ENCODE measurements at regions not wholly inside any gene's neighbourhood (a gene's known extent, or its start where the extent isn't known, plus 50 kb on each side); places are given as distances from the start of the nearest gene placed in this dataset.

- POLR2A ChIA-PET (ENCODE audit: low non-redundant PET) = no interaction called here
- Histone ChIP-seq H3K4me1 (ENCODE audit: insufficient read depth, low read length, poor library complexity, severe bottlenecking) (peaks cover 18% of the 10 kb centered on the region), H3K4me3 (ENCODE audit: low read depth, low read length, poor library complexity, severe bottlenecking) (no peak overlapping the region), H3K27me3 (replicated peaks; ENCODE audit: insufficient read depth, low read depth, low read length, poor library complexity) (no peaks in the 10 kb centered on the region), H3K9me3 (ENCODE audit: low read depth, low read length, poor library complexity, severe bottlenecking) (no peaks in the 10 kb centered on the region), H3K36me3 (ENCODE audit: insufficient read depth, low read length, poor library complexity, severe bottlenecking) (no peaks in the 10 kb centered on the region), H3K27ac (ENCODE audit: low read depth, low read length, poor library complexity, severe bottlenecking) (no peak overlapping the region)
- TF ChIP-seq CTCF (conservative IDR thresholded peaks at IDR 0.05; ENCODE audit: low read depth, low read length) (no peak), EZH2 (IDR thresholded peaks at IDR 0.05; ENCODE audit: borderline replicate concordance, low read depth, low read length, poor library complexity, severe bottlenecking) (no peak)
- intact Hi-C loops (cut with micrococcal nuclease; ENCODE audit: unreplicated experiment) = loop anchor here (5.0 to 10.0 kb wide), 3 partner anchors 251 to 739 kb away; no protein-coding TSS in a partner anchor
- DNase-seq (ENCODE audit: low spot score) = no peak
- BruUV-seq (replicated peaks) = no TSS peak
- CTCF ChIA-PET = no interaction called here
These were observed 165.8 kb upstream of the LRIG3 start for GRCh38 chr12:59086126-59086525.

GRCh38 chr12:59085690-59086089 is 165.4 kb upstream of the LRIG3 start:
- Histone ChIP-seq H3K4me1 (ENCODE audit: insufficient read depth, low read length, poor library complexity, severe bottlenecking) (peaks cover 18% of the 10 kb centered on the region), H3K27me3 (replicated peaks; ENCODE audit: insufficient read depth, low read depth, low read length, poor library complexity) (no peaks in the 10 kb centered on the region), H3K9me3 (ENCODE audit: low read depth, low read length, poor library complexity, severe bottlenecking) (no peaks in the 10 kb centered on the region), H3K4me3 (ENCODE audit: low read depth, low read length, poor library complexity, severe bottlenecking) (no peak overlapping the region), H3K36me3 (ENCODE audit: insufficient read depth, low read length, poor library complexity, severe bottlenecking) (no peaks in the 10 kb centered on the region), H3K27ac (ENCODE audit: low read depth, low read length, poor library complexity, severe bottlenecking) (no peak overlapping the region)
- intact Hi-C loops (cut with micrococcal nuclease; ENCODE audit: unreplicated experiment) = loop anchor here (5.0 to 10.0 kb wide), 3 partner anchors 251 to 738 kb away; no protein-coding TSS in a partner anchor
- no peak for DNase-seq (ENCODE audit: low spot score)
- BruUV-seq (replicated peaks) = no TSS peak
- POLR2A ChIA-PET (ENCODE audit: low non-redundant PET) = no interaction called here
- CTCF ChIA-PET = no interaction called here
- no peak for TF ChIP-seq CTCF (conservative IDR thresholded peaks at IDR 0.05; ENCODE audit: low read depth, low read length)
- TF ChIP-seq EZH2 (IDR thresholded peaks at IDR 0.05; ENCODE audit: borderline replicate concordance, low read depth, low read length, poor library complexity, severe bottlenecking) = no peak

GRCh38 chr12:59084511-59085375 is 164.4 kb upstream of the LRIG3 start:
- Histone ChIP-seq H3K27ac (ENCODE audit: low read depth, low read length, poor library complexity, severe bottlenecking) (no peak overlapping the region), H3K4me3 (ENCODE audit: low read depth, low read length, poor library complexity, severe bottlenecking) (no peak overlapping the region), H3K27me3 (replicated peaks; ENCODE audit: insufficient read depth, low read depth, low read length, poor library complexity) (no peaks in the 10 kb centered on the region), H3K4me1 (ENCODE audit: insufficient read depth, low read length, poor library complexity, severe bottlenecking) (peaks cover 18% of the 10 kb centered on the region), H3K36me3 (ENCODE audit: insufficient read depth, low read length, poor library complexity, severe bottlenecking) (no peaks in the 10 kb centered on the region), H3K9me3 (ENCODE audit: low read depth, low read length, poor library complexity, severe bottlenecking) (no peaks in the 10 kb centered on the region)
- ChIA-PET CTCF (no interaction called here), POLR2A (ENCODE audit: low non-redundant PET) (no interaction called here)
- TF ChIP-seq EZH2 (IDR thresholded peaks at IDR 0.05; ENCODE audit: borderline replicate concordance, low read depth, low read length, poor library complexity, severe bottlenecking) = no peak
- TF ChIP-seq CTCF (conservative IDR thresholded peaks at IDR 0.05; ENCODE audit: low read depth, low read length) = no peak
- intact Hi-C loops (cut with micrococcal nuclease; ENCODE audit: unreplicated experiment) = loop anchor here (5.0 to 10.0 kb wide), 3 partner anchors 250 to 737 kb away; no protein-coding TSS in a partner anchor
- BruUV-seq (replicated peaks) = no TSS peak
- DNase-seq (ENCODE audit: low spot score) = peak; percentile 31
